HepG2 (cell line): ENCODE measurements at regions not wholly inside any gene's neighbourhood (a gene's known extent, or its start where the extent isn't known, plus 50 kb on each side); places are given as distances from the start of the nearest gene placed in this dataset.
A peak's percentile ranks its signal among the peaks of the same experiment; 100 is the strongest.

Source experiments
- ATAC-seq: fragments of 200-7000 bp; cut with Tn5 transposase; 3 replicates; pipeline ENCODE4 v1.9.1; 2020; ENCODE audit warnings: mild to moderate bottlenecking, moderate library complexity
- BruUV-seq: library from RNA; stranded (reverse); fragments of 400-500 nt; replicated peaks from 2 replicates; lab custom pipeline; 2021; lab: Mats Ljungman, UMichigan
- CTCF ChIA-PET: fragments of 300-600 bp; formaldehyde crosslinking; extraction: SDS; loops from one replicate; lab custom pipeline; 2021; ENCODE audit warnings: low total read pairs, inconsistent platforms, low intra/inter-chr PET ratio; lab: Yijun Ruan, JAX
- POLR2A ChIA-PET: fragments of 350-600 bp; sonication (Branson Sonifier 250); formaldehyde crosslinking; loops from one replicate; lab custom pipeline; 2020; ENCODE audit warnings: antibody characterized with exemption, inconsistent platforms; lab: Yijun Ruan, JAX
- DNase-seq: peaks from one replicate; pipeline ENCODE4 v3.0.0-alpha.2; 2015; ENCODE audit warnings: low spot score
- FAIRE-seq: peaks from 3 replicates; lab custom pipeline; 2011; peaks lifted over from hg19 to GRCh38; lab: Jason Lieb, UNC
- H2AFZ ChIP-seq: one replicate; pipeline ENCODE4 v1.6.1; 2011; ENCODE audit warnings: low read length, inconsistent platforms
- H3K27ac ChIP-seq: fragments of 300-600 bp; 3 replicates; pipeline ENCODE4 v1.8.0; 2011; ENCODE audit warnings: mixed run types, mild to moderate bottlenecking, mixed read lengths, low read length, inconsistent platforms; ENCODE audit not compliant: insufficient read depth; ENCODE audit errors: extremely low read length
- H3K27me3 ChIP-seq, 2 experiments: fragments of 200-600 bp in 1 of 2; 2 replicates in 1 of 2; 3 replicates in 1 of 2; pipeline versions ENCODE4 v1.6.0 to v1.8.0; 2011; ENCODE audit warnings: low read length in 2 of 2, mild to moderate bottlenecking in 2 of 2, moderate library complexity in 2 of 2, inconsistent platforms in 1 of 2; ENCODE audit not compliant: insufficient read depth in 2 of 2, control insufficient read depth in 1 of 2
- H3K36me3 ChIP-seq, 2 experiments: fragments of 200-600 bp in 1 of 2; replicated peaks in 1 of 2; 2 replicates in 1 of 2; 3 replicates in 1 of 2; pipeline versions ENCODE4 v1.5.1 to v1.8.0; 2011; ENCODE audit warnings: low read length in 2 of 2, inconsistent platforms in 1 of 2; ENCODE audit not compliant: insufficient read depth in 2 of 2, control insufficient read depth in 1 of 2
- H3K4me1 ChIP-seq: 2 replicates; pipeline ENCODE4 v1.5.1; 2012; ENCODE audit warnings: low read length, inconsistent platforms; ENCODE audit not compliant: insufficient read depth
- H3K4me2 ChIP-seq: 2 replicates; pipeline ENCODE4 v1.6.0; 2011; ENCODE audit warnings: low read depth, low read length, inconsistent platforms
- H3K4me3 ChIP-seq, 3 experiments: fragments of 200-600 bp in 1 of 3; sonication (generic), shearing (Covaris generic) in 1 of 3; replicated peaks in 1 of 3; 2 replicates each; pipeline ENCODE4 v1.5.1; 2011 to 2016; ENCODE audit warnings: low read length in 3 of 3, inconsistent platforms in 2 of 3, low read depth in 2 of 3, mild to moderate bottlenecking in 2 of 3, control low read depth in 1 of 3, mixed read lengths in 1 of 3; ENCODE audit not compliant: insufficient read depth in 1 of 3
- H3K79me2 ChIP-seq: one replicate; pipeline ENCODE4 v1.6.1; 2011; ENCODE audit warnings: low read length, inconsistent platforms; ENCODE audit not compliant: insufficient read depth
- H3K9ac ChIP-seq: 2 replicates; pipeline ENCODE4 v1.6.0; 2011; ENCODE audit warnings: mild to moderate bottlenecking, low read depth, low read length, inconsistent platforms; ENCODE audit not compliant: insufficient read depth
- H3K9me3 ChIP-seq: 2 replicates; pipeline ENCODE4 v1.5.1; 2012; ENCODE audit warnings: mild to moderate bottlenecking, low read length
- H4K20me1 ChIP-seq: 2 replicates; pipeline ENCODE4 v1.6.0; 2011; ENCODE audit warnings: inconsistent platforms, mild to moderate bottlenecking, low read length, moderate library complexity; ENCODE audit not compliant: insufficient read depth
- CEBPB ChIP-seq: IDR thresholded peaks from 2 replicates; pipeline ENCODE4 v1.6.1; 2011; ENCODE audit warnings: low read depth, low read length, improper control_type of control experiment, borderline replicate concordance
- MAFK ChIP-seq, 2 experiments: IDR thresholded peaks in 1 of 2; conservative IDR thresholded peaks in 1 of 2; 2 replicates each; pipeline ENCODE4 v1.6.1; 2011; ENCODE audit warnings: improper control_type of control experiment in 2 of 2, low read length in 2 of 2
- SMAD1 ChIP-seq: sonication (generic); formaldehyde crosslinking; IDR thresholded peaks from 2 replicates; pipeline ENCODE4 v1.4.0; 2020; ENCODE audit warnings: missing genetic modification reagents, low read depth, mild to moderate bottlenecking, borderline replicate concordance
- ZNF562 ChIP-seq: sonication (generic); formaldehyde crosslinking; IDR thresholded peaks from 2 replicates; pipeline ENCODE4 v1.8.0; 2022; ENCODE audit warnings: missing genetic modification reagents, borderline replicate concordance
- WGBS: methylation state at CpG from one replicate; pipeline ENCODE4 v1.1.6; 2017; ENCODE audit warnings: low lambda C conversion rate; 5-methylcytosine and 5-hydroxymethylcytosine counted together
- in situ Hi-C: cut with HindIII; loops from 2 replicates; pipeline ENCODE4 v1.10.0; 2017; ENCODE audit warnings: low pct_unique_long_range_greater_than_20kb; ENCODE audit not compliant: extremely low pct_ligation_motif_present
- intact Hi-C: fragments of 100-400 bp; cut with micrococcal nuclease; formaldehyde crosslinking; loops from one replicate; pipeline ENCODE4 v1.10.0; 2022; ENCODE audit not compliant: unreplicated experiment

DNA sequence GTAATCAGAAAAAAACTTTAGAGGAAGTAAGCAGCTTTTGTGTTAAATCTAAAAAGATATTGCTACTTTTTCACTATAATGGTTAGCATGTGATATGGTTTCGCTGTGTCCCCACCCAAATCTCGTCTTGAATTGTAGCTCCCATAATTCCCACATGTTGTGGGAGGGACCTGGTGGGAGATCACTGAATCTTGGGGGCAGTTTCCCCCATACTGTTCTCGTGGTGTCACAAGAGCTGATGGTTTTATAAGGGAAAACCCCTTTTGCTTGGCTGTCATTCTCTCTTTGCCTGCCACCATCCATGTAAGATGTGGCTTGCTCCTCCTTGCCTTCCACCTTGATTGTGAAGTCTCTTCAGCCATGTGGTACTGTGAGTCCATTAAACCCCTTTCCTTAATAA is 117.1 kb downstream of the KCNJ2 start:
- ChIA-PET POLR2A (no interaction called here), CTCF (no interaction called here)
- intact Hi-C loops (no loop called here), in situ Hi-C loops (no loop called here)
- peaks cover 88% of the 10 kb centered on the region for H3K9me3 ChIP-seq
- H3K27me3 ChIP-seq: no peaks in the 10 kb centered on the region
- ATAC-seq: no peak
- FAIRE-seq: no peak
- no peak overlapping the region for H3K4me2 ChIP-seq
- no peaks in the 10 kb centered on the region for H3K4me1 ChIP-seq
- DNase-seq: no peak
- H3K4me3 ChIP-seq: no peak overlapping the region
- TF ChIP-seq ZNF562 (CRISPR knock-in tag): no peak
- peak in 1 of 2 experiments; percentile 14; a peak in 1 of 4 replicates for TF ChIP-seq MAFK (conservative IDR thresholded peaks at IDR 0.05 in 1 of 2, IDR thresholded peaks at IDR 0.05 in 1 of 2; ENCODE audit: low read length in 2 of 2)
- H4K20me1 ChIP-seq: no peaks in the 10 kb centered on the region
- H3K27ac ChIP-seq: no peak overlapping the region
- no TSS peak for BruUV-seq
- H3K9ac ChIP-seq: no peak overlapping the region
- no peak overlapping the region for H2AFZ ChIP-seq
- 2% methylated on average over 3 of the region's 3 CpGs for WGBS
- H3K36me3 ChIP-seq: no peaks in the 10 kb centered on the region
- H3K79me2 ChIP-seq: no peaks in the 10 kb centered on the region

DNA sequence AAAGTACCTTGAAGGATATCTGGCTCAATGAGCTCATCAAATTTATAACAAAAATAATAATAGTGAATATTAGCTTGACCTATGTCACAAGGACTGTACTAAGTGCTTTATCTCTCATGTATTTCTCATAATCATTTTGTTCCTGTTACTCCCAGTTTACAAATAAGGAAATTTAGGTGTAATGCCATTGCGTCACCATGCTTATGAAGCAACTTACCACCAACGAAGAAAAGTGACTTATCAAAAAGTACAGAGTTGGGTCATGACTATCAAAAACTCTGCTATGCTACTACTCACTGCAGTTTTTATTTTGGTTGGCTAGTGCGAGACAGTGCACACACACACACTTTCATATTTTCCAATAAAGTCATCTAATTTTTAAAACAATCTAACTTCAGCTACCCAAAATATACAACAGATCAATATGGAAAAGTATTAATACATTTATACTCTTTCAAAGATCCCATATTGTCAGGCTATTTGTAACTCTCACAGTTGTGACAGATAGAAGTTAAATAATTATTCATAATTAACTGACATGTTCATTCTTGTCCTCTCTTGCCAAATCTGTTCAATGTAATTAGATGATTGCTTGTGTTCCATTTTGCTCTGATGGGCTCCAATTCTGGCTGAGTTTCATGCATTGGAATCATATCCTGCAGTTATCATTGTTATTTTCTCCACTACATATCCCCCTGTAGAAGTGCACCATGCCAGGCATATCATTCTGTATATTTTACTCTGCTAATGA is 119.4 kb downstream of the KCNJ2 start:
- POLR2A ChIA-PET: no interaction called here
- in situ Hi-C loops: no loop called here
- Histone ChIP-seq H3K27ac (no peak overlapping the region), H2AFZ (no peak overlapping the region), H3K36me3 (no peaks in the 10 kb centered on the region), H3K27me3 (no peaks in the 10 kb centered on the region), H3K4me3 (no peak overlapping the region), H3K4me2 (no peak overlapping the region), H4K20me1 (no peaks in the 10 kb centered on the region), H3K79me2 (no peaks in the 10 kb centered on the region), H3K9ac (no peak overlapping the region), H3K9me3 (peaks cover 89% of the 10 kb centered on the region), H3K4me1 (no peaks in the 10 kb centered on the region)
- 41% methylated on average over 3 of the region's 3 CpGs for WGBS
- ATAC-seq: no peak
- CTCF ChIA-PET: interaction anchor here (0.6 kb wide), 1 partner anchor 1631 kb away, joined by 3 read pairs; no protein-coding TSS in a partner anchor
- intact Hi-C loops: no loop called here
- BruUV-seq: no TSS peak
- FAIRE-seq: no peak
- TF ChIP-seq CEBPB: peak; percentile 62
- TF ChIP-seq SMAD1: no peak
- no peak for DNase-seq
